OCI-LY1 (cell line): ENCODE measurements at regions not wholly inside any gene's neighbourhood (a gene's known extent, or its start where the extent isn't known, plus 50 kb on each side); places are given as distances from the start of the nearest gene placed in this dataset.

Experiments
- H2AFZ ChIP-seq: fragments of 200-600 bp; sonication (generic), shearing (Covaris generic); 2 replicates; pipeline ENCODE4 v1.6.0; 2014; ENCODE audit warnings: antibody characterized with exemption, mild to moderate bottlenecking, low read length
- H3F3A ChIP-seq: fragments of 200-600 bp; sonication (generic), shearing (Covaris generic); 2 replicates; pipeline ENCODE4 v1.6.0; 2014; ENCODE audit warnings: mild to moderate bottlenecking, antibody characterized with exemption, low read length, moderate library complexity; ENCODE audit not compliant: insufficient read depth
- H3K27ac ChIP-seq: fragments of 200-600 bp; sonication (generic); 2 replicates; pipeline ENCODE4 v1.5.1; 2014; ENCODE audit warnings: low read length, mixed run types, mild to moderate bottlenecking, low read depth; ENCODE audit not compliant: poor library complexity, severe bottlenecking
- H3K27me3 ChIP-seq: fragments of 200-600 bp; sonication (generic); 2 replicates; pipeline ENCODE4 v1.6.0; 2014; ENCODE audit warnings: antibody characterized with exemption, mild to moderate bottlenecking, low read length, moderate library complexity; ENCODE audit not compliant: insufficient read depth
- H3K36me3 ChIP-seq: fragments of 200-600 bp; sonication (generic); 2 replicates; pipeline ENCODE4 v1.6.1; 2014; ENCODE audit warnings: mild to moderate bottlenecking, antibody characterized with exemption, low read length, moderate library complexity, mixed read lengths; ENCODE audit not compliant: insufficient read depth
- H3K4me1 ChIP-seq: fragments of 200-600 bp; sonication (generic); 2 replicates; pipeline ENCODE4 v1.5.1; 2014; ENCODE audit warnings: mild to moderate bottlenecking, low read length, moderate library complexity; ENCODE audit not compliant: insufficient read depth, severe bottlenecking
- H3K4me2 ChIP-seq: fragments of 200-600 bp; sonication (generic), shearing (Covaris generic); 2 replicates; pipeline ENCODE4 v1.6.1; 2014; ENCODE audit warnings: low read length
- H3K4me3 ChIP-seq: fragments of 200-600 bp; sonication (generic); 2 replicates; pipeline ENCODE4 v1.5.1; 2014; ENCODE audit warnings: low read length, low read depth, mild to moderate bottlenecking, mixed read lengths; ENCODE audit not compliant: poor library complexity, severe bottlenecking
- H3K79me2 ChIP-seq: fragments of 200-600 bp; shearing (Covaris generic); 2 replicates; pipeline ENCODE4 v1.6.1; 2016; ENCODE audit warnings: mixed run types, low read length, mixed read lengths; ENCODE audit not compliant: insufficient read depth
- H3K9ac ChIP-seq: fragments of 200-600 bp; sonication (generic), shearing (Covaris generic); 2 replicates; pipeline ENCODE4 v1.6.1; 2014; ENCODE audit warnings: mild to moderate bottlenecking, low read length, mixed read lengths
- H3K9me2 ChIP-seq: fragments of 200-600 bp; sonication (generic), shearing (Covaris generic); 2 replicates; pipeline ENCODE4 v1.6.1; 2014; ENCODE audit warnings: low read depth, mild to moderate bottlenecking, low read length, mixed read lengths
- H3K9me3 ChIP-seq: fragments of 200-600 bp; shearing (Covaris generic); 2 replicates; pipeline ENCODE4 v1.6.1; 2014; ENCODE audit warnings: low read length, mixed read lengths
- H4K20me1 ChIP-seq: fragments of 200-600 bp; sonication (generic), shearing (Covaris generic); 2 replicates; pipeline ENCODE4 v1.6.0; 2016; ENCODE audit warnings: mild to moderate bottlenecking, low read length; ENCODE audit not compliant: insufficient read depth
- EZH2 ChIP-seq: fragments of 200-600 bp; sonication (generic), shearing (Covaris generic); IDR thresholded peaks from 2 replicates; pipeline ENCODE4 v1.8.0; 2017; ENCODE audit warnings: borderline replicate concordance, mixed run types, mild to moderate bottlenecking, antibody characterized with exemption, low read length, moderate library complexity, mixed read lengths
- TF ChIP-seq, protein P1 (sequence below): fragments of 200-600 bp; sonication (generic), shearing (Covaris generic); IDR thresholded peaks from 2 replicates; pipeline ENCODE4 v1.5.1; 2017; ENCODE audit warnings: mild to moderate bottlenecking, antibody characterized with exemption, low read length, moderate library complexity, mixed read lengths

DNA sequence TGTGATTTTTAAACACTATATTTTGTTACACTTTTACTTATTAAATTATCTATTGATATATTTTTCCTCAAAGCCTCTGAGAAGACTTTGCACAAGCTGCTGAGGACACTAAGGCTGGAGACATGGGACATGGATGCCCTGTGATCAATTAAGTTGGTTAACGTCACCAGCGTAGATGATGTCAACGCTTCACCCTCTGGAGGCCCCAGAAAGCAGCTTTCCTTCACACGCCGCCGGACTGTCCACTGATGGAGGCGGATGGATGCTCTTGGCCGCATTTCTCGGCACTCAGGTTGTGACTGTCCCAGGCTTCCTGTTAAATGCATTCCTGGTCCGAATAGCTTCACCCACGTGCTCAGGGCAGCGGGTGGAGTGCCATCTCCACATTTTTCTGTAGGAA lies 247.5 kb downstream of the VAPA start:
- Histone ChIP-seq H3K4me2 (no peak overlapping the region), H3K27ac (no peak overlapping the region), H3K4me3 (no peak overlapping the region), H3K4me1 (no peaks in the 10 kb centered on the region), H4K20me1 (no peaks in the 10 kb centered on the region), H3K36me3 (no peaks in the 10 kb centered on the region), H3K27me3 (no peaks in the 10 kb centered on the region), H2AFZ (no peak overlapping the region), H3K9me2 (no peaks in the 10 kb centered on the region), H3K79me2 (no peaks in the 10 kb centered on the region), H3K9me3 (no peaks in the 10 kb centered on the region; the same call in 1 of the 2 replicates), H3F3A (no peaks in the 10 kb centered on the region), H3K9ac (no peak overlapping the region)
- TF ChIP-seq EZH2, result no peak
- TF ChIP-seq, protein P1, sequence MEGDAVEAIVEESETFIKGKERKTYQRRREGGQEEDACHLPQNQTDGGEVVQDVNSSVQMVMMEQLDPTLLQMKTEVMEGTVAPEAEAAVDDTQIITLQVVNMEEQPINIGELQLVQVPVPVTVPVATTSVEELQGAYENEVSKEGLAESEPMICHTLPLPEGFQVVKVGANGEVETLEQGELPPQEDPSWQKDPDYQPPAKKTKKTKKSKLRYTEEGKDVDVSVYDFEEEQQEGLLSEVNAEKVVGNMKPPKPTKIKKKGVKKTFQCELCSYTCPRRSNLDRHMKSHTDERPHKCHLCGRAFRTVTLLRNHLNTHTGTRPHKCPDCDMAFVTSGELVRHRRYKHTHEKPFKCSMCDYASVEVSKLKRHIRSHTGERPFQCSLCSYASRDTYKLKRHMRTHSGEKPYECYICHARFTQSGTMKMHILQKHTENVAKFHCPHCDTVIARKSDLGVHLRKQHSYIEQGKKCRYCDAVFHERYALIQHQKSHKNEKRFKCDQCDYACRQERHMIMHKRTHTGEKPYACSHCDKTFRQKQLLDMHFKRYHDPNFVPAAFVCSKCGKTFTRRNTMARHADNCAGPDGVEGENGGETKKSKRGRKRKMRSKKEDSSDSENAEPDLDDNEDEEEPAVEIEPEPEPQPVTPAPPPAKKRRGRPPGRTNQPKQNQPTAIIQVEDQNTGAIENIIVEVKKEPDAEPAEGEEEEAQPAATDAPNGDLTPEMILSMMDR, result no peak

DNA sequence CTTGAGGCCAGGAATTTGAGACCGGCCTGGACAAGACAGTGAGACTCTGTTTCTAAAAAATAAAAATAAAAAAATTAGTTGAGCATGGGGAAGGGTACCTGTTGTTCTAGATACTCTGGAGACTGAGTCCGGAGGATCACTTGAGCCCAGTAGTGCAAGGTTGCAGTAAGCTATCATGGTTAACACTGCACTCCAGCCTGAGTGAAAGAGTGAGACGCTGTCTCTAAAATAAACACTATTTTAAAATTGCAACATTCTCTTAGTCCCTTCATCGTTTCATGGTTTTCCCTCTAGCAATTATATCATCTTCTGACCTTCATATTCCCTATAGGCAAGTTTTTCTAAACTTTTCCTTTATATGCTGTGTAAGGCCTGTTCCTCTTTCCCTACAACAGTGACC lies 248.5 kb downstream of the VAPA start:
- no peak for TF ChIP-seq EZH2
- TF ChIP-seq, protein P1, result no peak
- Histone ChIP-seq H3K4me2 (no peak overlapping the region), H3K79me2 (no peaks in the 10 kb centered on the region), H3K4me3 (no peak overlapping the region), H3K9ac (no peak overlapping the region), H2AFZ (no peak overlapping the region), H3F3A (no peaks in the 10 kb centered on the region), H3K9me3 (no peaks in the 10 kb centered on the region), H3K9me2 (no peaks in the 10 kb centered on the region), H3K27me3 (no peaks in the 10 kb centered on the region), H3K36me3 (no peaks in the 10 kb centered on the region), H3K4me1 (no peaks in the 10 kb centered on the region), H3K27ac (no peak overlapping the region), H4K20me1 (no peaks in the 10 kb centered on the region)

DNA sequence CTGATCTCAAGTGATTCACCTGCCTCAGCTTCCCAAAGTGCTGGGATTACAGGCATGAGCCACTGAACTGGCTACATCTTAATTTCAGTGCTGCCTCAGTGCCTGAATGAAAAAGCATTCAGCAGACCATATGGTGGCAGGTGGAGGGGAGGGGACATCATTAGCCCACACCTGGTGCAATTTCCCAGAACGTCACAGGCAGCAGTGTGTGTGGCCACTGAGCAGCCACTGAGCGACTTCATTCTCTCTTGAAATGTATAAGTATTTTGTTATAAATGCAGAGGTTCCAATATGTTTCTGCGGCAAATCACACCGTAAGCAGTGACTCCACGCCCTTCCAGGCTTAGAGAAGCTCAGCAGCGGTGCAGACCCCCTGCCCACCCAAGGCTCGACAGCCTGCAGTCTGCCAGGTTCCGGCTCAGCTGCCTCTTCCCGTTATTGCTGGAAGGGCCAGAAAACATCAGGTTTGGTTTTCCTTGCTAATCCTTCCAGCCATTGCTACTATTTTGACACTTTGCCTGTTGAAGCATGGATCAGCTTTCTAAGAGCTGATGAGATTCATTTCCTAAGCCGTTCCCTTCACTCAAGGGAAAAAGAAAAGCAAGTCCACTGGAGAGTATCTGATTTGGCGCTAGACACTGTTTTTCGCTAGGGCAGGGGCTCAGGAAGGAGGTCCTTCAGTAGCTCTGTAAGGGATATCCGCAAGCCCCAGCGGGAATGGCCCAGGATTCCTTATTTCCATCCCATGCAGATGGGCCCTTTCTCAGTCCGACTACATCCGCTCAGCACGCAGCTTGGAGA lies 250.7 kb downstream of the VAPA start:
- no peak overlapping the region for H2AFZ ChIP-seq
- no peaks in the 10 kb centered on the region for H4K20me1 ChIP-seq
- H3K79me2 ChIP-seq, result no peaks in the 10 kb centered on the region
- H3K4me3 ChIP-seq, result no peak overlapping the region
- no peaks in the 10 kb centered on the region for H3K9me2 ChIP-seq
- no peaks in the 10 kb centered on the region for H3K4me1 ChIP-seq
- no peak overlapping the region for H3K9ac ChIP-seq
- no peaks in the 10 kb centered on the region for H3F3A ChIP-seq
- H3K27ac ChIP-seq, result no peak overlapping the region
- no peaks in the 10 kb centered on the region for H3K9me3 ChIP-seq
- H3K36me3 ChIP-seq, result no peaks in the 10 kb centered on the region
- H3K27me3 ChIP-seq, result 0 out of 2 replicates have a peak, but pooled peaks cover 1% of the 10 kb centered on the region
- no peak overlapping the region for H3K4me2 ChIP-seq
- TF ChIP-seq, protein P1, result no peak
- no peak for TF ChIP-seq EZH2
